H9 (cell line): ENCODE measurements at regions not wholly inside any gene's neighbourhood (a gene's known extent, or its start where the extent isn't known, plus 50 kb on each side); places are given as distances from the start of the nearest gene placed in this dataset.

Experiments
- DNase-seq: peaks from one replicate; pipeline ENCODE4 v3.0.0-alpha.2; 2017
- H2AFZ ChIP-seq: one replicate; pipeline ENCODE4 v1.6.1; 2013; ENCODE audit warnings: mild to moderate bottlenecking, low read length, control low read depth, moderate library complexity
- H2AK5ac ChIP-seq: 2 replicates; pipeline ENCODE4 v1.6.1; 2013; ENCODE audit warnings: low read length, control low read depth, mixed read lengths; ENCODE audit not compliant: insufficient read length
- H2BK120ac ChIP-seq: one replicate; pipeline ENCODE4 v1.6.1; 2013; ENCODE audit warnings: low read depth, mild to moderate bottlenecking, low read length, control low read depth, inconsistent platforms; ENCODE audit not compliant: poor library complexity, severe bottlenecking
- H2BK12ac ChIP-seq: 2 replicates; pipeline ENCODE4 v1.6.1; 2013; ENCODE audit warnings: low read length, control low read depth, mixed read lengths, low read depth; ENCODE audit not compliant: insufficient read length
- H2BK15ac ChIP-seq: 2 replicates; pipeline ENCODE4 v1.6.1; 2013; ENCODE audit warnings: low read depth, low read length, control low read depth
- H2BK20ac ChIP-seq: one replicate; pipeline ENCODE4 v1.6.1; 2013; ENCODE audit warnings: low read depth, mild to moderate bottlenecking, low read length, control low read depth, inconsistent platforms; ENCODE audit not compliant: poor library complexity, severe bottlenecking
- H2BK5ac ChIP-seq: 2 replicates; pipeline ENCODE4 v1.6.1; 2013; ENCODE audit warnings: low read length, control low read depth, mixed read lengths; ENCODE audit not compliant: insufficient read length
- H3K14ac ChIP-seq: 2 replicates; pipeline ENCODE4 v1.6.1; 2013; ENCODE audit warnings: low read length, control low read depth; ENCODE audit not compliant: insufficient read depth
- H3K18ac ChIP-seq: 2 replicates; pipeline ENCODE4 v1.6.1; 2013; ENCODE audit warnings: low read depth, mild to moderate bottlenecking, mixed read lengths, low read length, control low read depth; ENCODE audit not compliant: insufficient read length
- H3K23ac ChIP-seq: 2 replicates; pipeline ENCODE4 v1.6.1; 2013; ENCODE audit warnings: low read length, control low read depth, mixed read lengths, low read depth; ENCODE audit not compliant: insufficient read length
- H3K23me2 ChIP-seq: 2 replicates; pipeline ENCODE4 v1.6.1; 2013; ENCODE audit warnings: low read depth, mild to moderate bottlenecking, mixed read lengths, low read length, control low read depth; ENCODE audit not compliant: insufficient read length, poor library complexity, severe bottlenecking
- H3K27ac ChIP-seq: 2 replicates; pipeline ENCODE4 v1.5.1; 2013; ENCODE audit warnings: low read length, control low read depth, mixed read lengths, low read depth; ENCODE audit not compliant: insufficient read length
- H3K27me3 ChIP-seq: 2 replicates; pipeline ENCODE4 v1.6.1; 2013; ENCODE audit warnings: low read length, control low read depth, inconsistent platforms; ENCODE audit not compliant: insufficient read depth
- H3K4ac ChIP-seq: 2 replicates; pipeline ENCODE4 v1.6.1; 2013; ENCODE audit warnings: low read depth, mild to moderate bottlenecking, control low read depth, inconsistent platforms, low read length, moderate library complexity
- H3K4me1 ChIP-seq: 2 replicates; pipeline ENCODE4 v1.6.1; 2013; ENCODE audit warnings: low read length, control low read depth, inconsistent platforms; ENCODE audit not compliant: insufficient read depth
- H3K4me2 ChIP-seq: 2 replicates; pipeline ENCODE4 v1.6.1; 2013; ENCODE audit warnings: low read length, control low read depth, mixed read lengths; ENCODE audit not compliant: insufficient read length, insufficient read depth
- H3K56ac ChIP-seq: 2 replicates; pipeline ENCODE4 v1.6.1; 2013; ENCODE audit warnings: low read depth, mild to moderate bottlenecking, mixed read lengths, low read length, control low read depth; ENCODE audit not compliant: insufficient read length
- H3K79me1 ChIP-seq: 2 replicates; pipeline ENCODE4 v1.6.1; 2013; ENCODE audit warnings: low read depth, mild to moderate bottlenecking, moderate library complexity, low read length, control low read depth, inconsistent platforms; ENCODE audit not compliant: insufficient read depth, poor library complexity, severe bottlenecking
- H3K79me2 ChIP-seq: 2 replicates; pipeline ENCODE4 v1.6.1; 2013; ENCODE audit warnings: low read length, control low read depth, inconsistent platforms; ENCODE audit not compliant: insufficient read depth
- H3K9ac ChIP-seq: 2 replicates; pipeline ENCODE4 v1.6.1; 2013; ENCODE audit warnings: low read length, control low read depth, mixed read lengths; ENCODE audit not compliant: insufficient read length; ENCODE audit errors: extremely low read depth
- H3K9me3 ChIP-seq: one replicate; pipeline ENCODE4 v1.6.1; 2013; ENCODE audit warnings: low read depth, low read length, inconsistent platforms; ENCODE audit not compliant: control insufficient read depth
- H3T11ph ChIP-seq: one replicate; pipeline ENCODE4 v1.6.1; 2013; ENCODE audit warnings: mild to moderate bottlenecking, low read length, control low read depth, inconsistent platforms
- H4K20me1 ChIP-seq: one replicate; pipeline ENCODE4 v1.6.1; 2013; ENCODE audit not compliant: control insufficient read depth, insufficient read length, insufficient read depth
- H4K5ac ChIP-seq: 2 replicates; pipeline ENCODE4 v1.6.1; 2013; ENCODE audit warnings: low read depth, mild to moderate bottlenecking, mixed read lengths, low read length, control low read depth; ENCODE audit not compliant: insufficient read length
- H4K8ac ChIP-seq: replicated peaks from 2 replicates; pipeline ENCODE4 v1.6.1; 2013; ENCODE audit warnings: low read length, control low read depth, mixed read lengths, low read depth; ENCODE audit not compliant: insufficient read length
- H4K91ac ChIP-seq: 2 replicates; pipeline ENCODE4 v1.6.1; 2013; ENCODE audit warnings: low read depth, mild to moderate bottlenecking, moderate library complexity, mixed read lengths, low read length, control low read depth; ENCODE audit not compliant: insufficient read length
- H3K27ac Mint-ChIP-seq, 3 experiments: 2 replicates in 2 of 3; 3 replicates in 1 of 3; pipeline ENCODE4 v1.8.0; 2020 to 2021; ENCODE audit warnings: mixed read lengths in 3 of 3, mild to moderate bottlenecking in 1 of 3, moderate library complexity in 1 of 3
- H3K27me3 Mint-ChIP-seq: 2 replicates; pipeline ENCODE4 v1.8.0; 2021; ENCODE audit warnings: low read depth, mild to moderate bottlenecking, moderate library complexity, mixed read lengths
- H3K36me3 Mint-ChIP-seq, 3 experiments: 2 replicates in 2 of 3; 3 replicates in 1 of 3; pipeline ENCODE4 v1.8.0; 2020 to 2021; ENCODE audit warnings: low read depth in 3 of 3, mixed read lengths in 3 of 3; ENCODE audit not compliant: insufficient read depth in 1 of 3
- H3K4me1 Mint-ChIP-seq, 2 experiments: 2 replicates each; pipeline ENCODE4 v1.8.0; 2020; ENCODE audit warnings: mixed read lengths in 2 of 2
- H3K4me3 Mint-ChIP-seq, 2 experiments: 2 replicates in 1 of 2; 3 replicates in 1 of 2; pipeline ENCODE4 v1.8.0; 2020 to 2021; ENCODE audit warnings: mild to moderate bottlenecking in 2 of 2, mixed read lengths in 2 of 2, moderate library complexity in 1 of 2
- H3K9me3 Mint-ChIP-seq, 2 experiments: 2 replicates in 1 of 2; 3 replicates in 1 of 2; pipeline ENCODE4 v1.8.0; 2020; ENCODE audit warnings: mild to moderate bottlenecking in 2 of 2, mixed read lengths in 2 of 2, moderate library complexity in 1 of 2
- WGBS: extraction: QIAGEN DNeasy Blood & Tissue Kit; methylation state at CpG from one replicate; pipeline ENCODE4 v1.1.7; 2013; ENCODE audit warnings: missing lambda C conversion rate, low lambda C conversion rate, mixed read lengths; ENCODE audit not compliant: insufficient read length; ENCODE audit errors: extremely low coverage; 5-methylcytosine and 5-hydroxymethylcytosine counted together
- TF ChIP-seq, protein P1 (sequence below): fragments of 200-600 bp; sonication (generic); conservative IDR thresholded peaks from 3 replicates; pipeline ENCODE4 v1.8.0; 2021; ENCODE audit warnings: antibody characterized with exemption, mild to moderate bottlenecking

- Histone ChIP-seq H4K5ac (no peak overlapping the region), H3K18ac (no peak overlapping the region), H3K14ac (no peak overlapping the region), H4K8ac (no peak overlapping the region), H3K56ac (no peak overlapping the region), H3T11ph (no peak overlapping the region), H2AK5ac (no peak overlapping the region), H3K79me2 (peaks cover 2% of the 10 kb centered on the region; the same call in 1 of the 2 replicates), H3K4me2 (no peak overlapping the region), H2AFZ (no peak overlapping the region), H2BK20ac (no peak overlapping the region), H3K4ac (no peak overlapping the region), H4K20me1 (no peaks in the 10 kb centered on the region), H3K79me1 (no peaks in the 10 kb centered on the region), H3K27ac (no peak overlapping the region), H2BK12ac (no peak overlapping the region), H3K27me3 (no peaks in the 10 kb centered on the region), H3K9me3 (no peaks in the 10 kb centered on the region), H4K91ac (no peak overlapping the region), H3K23ac (no peak overlapping the region), H2BK15ac (no peak overlapping the region), H2BK120ac (no peak overlapping the region), H2BK5ac (no peak overlapping the region), H3K9ac (no peak overlapping the region), H3K4me1 (no peaks in the 10 kb centered on the region), H3K23me2 (no peaks in the 10 kb centered on the region)
- Mint-ChIP-seq H3K9me3 (peaks cover 0 to 2% of the 10 kb centered on the region in 2 experiments; a peak in 1 of 5 replicates), H3K36me3 (no peaks in the 10 kb centered on the region), H3K4me3 (no peak overlapping the region), H3K27ac (no peak overlapping the region), H3K4me1 (peaks cover 7 to 12% of the 10 kb centered on the region in 2 experiments), H3K27me3 (no peaks in the 10 kb centered on the region)
- DNase-seq: no peak
- TF ChIP-seq, protein P1, sequence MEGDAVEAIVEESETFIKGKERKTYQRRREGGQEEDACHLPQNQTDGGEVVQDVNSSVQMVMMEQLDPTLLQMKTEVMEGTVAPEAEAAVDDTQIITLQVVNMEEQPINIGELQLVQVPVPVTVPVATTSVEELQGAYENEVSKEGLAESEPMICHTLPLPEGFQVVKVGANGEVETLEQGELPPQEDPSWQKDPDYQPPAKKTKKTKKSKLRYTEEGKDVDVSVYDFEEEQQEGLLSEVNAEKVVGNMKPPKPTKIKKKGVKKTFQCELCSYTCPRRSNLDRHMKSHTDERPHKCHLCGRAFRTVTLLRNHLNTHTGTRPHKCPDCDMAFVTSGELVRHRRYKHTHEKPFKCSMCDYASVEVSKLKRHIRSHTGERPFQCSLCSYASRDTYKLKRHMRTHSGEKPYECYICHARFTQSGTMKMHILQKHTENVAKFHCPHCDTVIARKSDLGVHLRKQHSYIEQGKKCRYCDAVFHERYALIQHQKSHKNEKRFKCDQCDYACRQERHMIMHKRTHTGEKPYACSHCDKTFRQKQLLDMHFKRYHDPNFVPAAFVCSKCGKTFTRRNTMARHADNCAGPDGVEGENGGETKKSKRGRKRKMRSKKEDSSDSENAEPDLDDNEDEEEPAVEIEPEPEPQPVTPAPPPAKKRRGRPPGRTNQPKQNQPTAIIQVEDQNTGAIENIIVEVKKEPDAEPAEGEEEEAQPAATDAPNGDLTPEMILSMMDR: no peak
- WGBS: no CpG with 5 or more reads among the region's 3 CpGs
Measured at GRCh38 chr5:163594951-163595350, 89.5 kb downstream of the MAT2B start.
